H9 (cell line): ENCODE measurements at regions not wholly inside any gene's neighbourhood (a gene's known extent, or its start where the extent isn't known, plus 50 kb on each side); places are given as distances from the start of the nearest gene placed in this dataset.

Experiments
- DNase-seq: peaks from one replicate; pipeline ENCODE4 v3.0.0-alpha.2; 2017
- H2AFZ ChIP-seq: one replicate; pipeline ENCODE4 v1.6.1; 2013; ENCODE audit warnings: mild to moderate bottlenecking, low read length, control low read depth, moderate library complexity
- H2AK5ac ChIP-seq: 2 replicates; pipeline ENCODE4 v1.6.1; 2013; ENCODE audit warnings: low read length, control low read depth, mixed read lengths; ENCODE audit not compliant: insufficient read length
- H2BK120ac ChIP-seq: one replicate; pipeline ENCODE4 v1.6.1; 2013; ENCODE audit warnings: low read depth, mild to moderate bottlenecking, low read length, control low read depth, inconsistent platforms; ENCODE audit not compliant: poor library complexity, severe bottlenecking
- H2BK12ac ChIP-seq: 2 replicates; pipeline ENCODE4 v1.6.1; 2013; ENCODE audit warnings: low read length, control low read depth, mixed read lengths, low read depth; ENCODE audit not compliant: insufficient read length
- H2BK15ac ChIP-seq: 2 replicates; pipeline ENCODE4 v1.6.1; 2013; ENCODE audit warnings: low read depth, low read length, control low read depth
- H2BK20ac ChIP-seq: one replicate; pipeline ENCODE4 v1.6.1; 2013; ENCODE audit warnings: low read depth, mild to moderate bottlenecking, low read length, control low read depth, inconsistent platforms; ENCODE audit not compliant: poor library complexity, severe bottlenecking
- H2BK5ac ChIP-seq: 2 replicates; pipeline ENCODE4 v1.6.1; 2013; ENCODE audit warnings: low read length, control low read depth, mixed read lengths; ENCODE audit not compliant: insufficient read length
- H3K14ac ChIP-seq: 2 replicates; pipeline ENCODE4 v1.6.1; 2013; ENCODE audit warnings: low read length, control low read depth; ENCODE audit not compliant: insufficient read depth
- H3K18ac ChIP-seq: 2 replicates; pipeline ENCODE4 v1.6.1; 2013; ENCODE audit warnings: low read depth, mild to moderate bottlenecking, mixed read lengths, low read length, control low read depth; ENCODE audit not compliant: insufficient read length
- H3K23ac ChIP-seq: 2 replicates; pipeline ENCODE4 v1.6.1; 2013; ENCODE audit warnings: low read length, control low read depth, mixed read lengths, low read depth; ENCODE audit not compliant: insufficient read length
- H3K23me2 ChIP-seq: 2 replicates; pipeline ENCODE4 v1.6.1; 2013; ENCODE audit warnings: low read depth, mild to moderate bottlenecking, mixed read lengths, low read length, control low read depth; ENCODE audit not compliant: insufficient read length, poor library complexity, severe bottlenecking
- H3K27ac ChIP-seq: 2 replicates; pipeline ENCODE4 v1.5.1; 2013; ENCODE audit warnings: low read length, control low read depth, mixed read lengths, low read depth; ENCODE audit not compliant: insufficient read length
- H3K27me3 ChIP-seq: 2 replicates; pipeline ENCODE4 v1.6.1; 2013; ENCODE audit warnings: low read length, control low read depth, inconsistent platforms; ENCODE audit not compliant: insufficient read depth
- H3K4ac ChIP-seq: 2 replicates; pipeline ENCODE4 v1.6.1; 2013; ENCODE audit warnings: low read depth, mild to moderate bottlenecking, control low read depth, inconsistent platforms, low read length, moderate library complexity
- H3K4me1 ChIP-seq: 2 replicates; pipeline ENCODE4 v1.6.1; 2013; ENCODE audit warnings: low read length, control low read depth, inconsistent platforms; ENCODE audit not compliant: insufficient read depth
- H3K4me2 ChIP-seq: 2 replicates; pipeline ENCODE4 v1.6.1; 2013; ENCODE audit warnings: low read length, control low read depth, mixed read lengths; ENCODE audit not compliant: insufficient read length, insufficient read depth
- H3K56ac ChIP-seq: 2 replicates; pipeline ENCODE4 v1.6.1; 2013; ENCODE audit warnings: low read depth, mild to moderate bottlenecking, mixed read lengths, low read length, control low read depth; ENCODE audit not compliant: insufficient read length
- H3K79me1 ChIP-seq: 2 replicates; pipeline ENCODE4 v1.6.1; 2013; ENCODE audit warnings: low read depth, mild to moderate bottlenecking, moderate library complexity, low read length, control low read depth, inconsistent platforms; ENCODE audit not compliant: insufficient read depth, poor library complexity, severe bottlenecking
- H3K79me2 ChIP-seq: 2 replicates; pipeline ENCODE4 v1.6.1; 2013; ENCODE audit warnings: low read length, control low read depth, inconsistent platforms; ENCODE audit not compliant: insufficient read depth
- H3K9ac ChIP-seq: 2 replicates; pipeline ENCODE4 v1.6.1; 2013; ENCODE audit warnings: low read length, control low read depth, mixed read lengths; ENCODE audit not compliant: insufficient read length; ENCODE audit errors: extremely low read depth
- H3K9me3 ChIP-seq: one replicate; pipeline ENCODE4 v1.6.1; 2013; ENCODE audit warnings: low read depth, low read length, inconsistent platforms; ENCODE audit not compliant: control insufficient read depth
- H3T11ph ChIP-seq: one replicate; pipeline ENCODE4 v1.6.1; 2013; ENCODE audit warnings: mild to moderate bottlenecking, low read length, control low read depth, inconsistent platforms
- H4K20me1 ChIP-seq: one replicate; pipeline ENCODE4 v1.6.1; 2013; ENCODE audit not compliant: control insufficient read depth, insufficient read length, insufficient read depth
- H4K5ac ChIP-seq: 2 replicates; pipeline ENCODE4 v1.6.1; 2013; ENCODE audit warnings: low read depth, mild to moderate bottlenecking, mixed read lengths, low read length, control low read depth; ENCODE audit not compliant: insufficient read length
- H4K8ac ChIP-seq: replicated peaks from 2 replicates; pipeline ENCODE4 v1.6.1; 2013; ENCODE audit warnings: low read length, control low read depth, mixed read lengths, low read depth; ENCODE audit not compliant: insufficient read length
- H4K91ac ChIP-seq: 2 replicates; pipeline ENCODE4 v1.6.1; 2013; ENCODE audit warnings: low read depth, mild to moderate bottlenecking, moderate library complexity, mixed read lengths, low read length, control low read depth; ENCODE audit not compliant: insufficient read length
- H3K27ac Mint-ChIP-seq, 3 experiments: 2 replicates in 2 of 3; 3 replicates in 1 of 3; pipeline ENCODE4 v1.8.0; 2020 to 2021; ENCODE audit warnings: mixed read lengths in 3 of 3, mild to moderate bottlenecking in 1 of 3, moderate library complexity in 1 of 3
- H3K27me3 Mint-ChIP-seq: 2 replicates; pipeline ENCODE4 v1.8.0; 2021; ENCODE audit warnings: low read depth, mild to moderate bottlenecking, moderate library complexity, mixed read lengths
- H3K36me3 Mint-ChIP-seq, 3 experiments: 2 replicates in 2 of 3; 3 replicates in 1 of 3; pipeline ENCODE4 v1.8.0; 2020 to 2021; ENCODE audit warnings: low read depth in 3 of 3, mixed read lengths in 3 of 3; ENCODE audit not compliant: insufficient read depth in 1 of 3
- H3K4me1 Mint-ChIP-seq, 2 experiments: 2 replicates each; pipeline ENCODE4 v1.8.0; 2020; ENCODE audit warnings: mixed read lengths in 2 of 2
- H3K4me3 Mint-ChIP-seq, 2 experiments: 2 replicates in 1 of 2; 3 replicates in 1 of 2; pipeline ENCODE4 v1.8.0; 2020 to 2021; ENCODE audit warnings: mild to moderate bottlenecking in 2 of 2, mixed read lengths in 2 of 2, moderate library complexity in 1 of 2
- H3K9me3 Mint-ChIP-seq, 2 experiments: 2 replicates in 1 of 2; 3 replicates in 1 of 2; pipeline ENCODE4 v1.8.0; 2020; ENCODE audit warnings: mild to moderate bottlenecking in 2 of 2, mixed read lengths in 2 of 2, moderate library complexity in 1 of 2
- CTCF ChIP-seq: fragments of 200-600 bp; sonication (generic); conservative IDR thresholded peaks from 3 replicates; pipeline ENCODE4 v1.8.0; 2021; ENCODE audit warnings: antibody characterized with exemption, mild to moderate bottlenecking
- WGBS: extraction: QIAGEN DNeasy Blood & Tissue Kit; methylation state at CpG from one replicate; pipeline ENCODE4 v1.1.7; 2013; ENCODE audit warnings: missing lambda C conversion rate, low lambda C conversion rate, mixed read lengths; ENCODE audit not compliant: insufficient read length; ENCODE audit errors: extremely low coverage; 5-methylcytosine and 5-hydroxymethylcytosine counted together

GRCh38 chr6:37114612-37115011 is 55.3 kb upstream of the PIM1 start:
- H3K27me3 Mint-ChIP-seq = no peaks in the 10 kb centered on the region
- TF ChIP-seq CTCF = no peak
- H3K9me3 ChIP-seq = no peaks in the 10 kb centered on the region
- H3K4me2 ChIP-seq = no peak overlapping the region
- H3K27me3 ChIP-seq = no peaks in the 10 kb centered on the region
- H3K23ac ChIP-seq = no peak overlapping the region
- no peak overlapping the region for H3K4me3 Mint-ChIP-seq
- H3K4me1 Mint-ChIP-seq = peaks cover 4 to 7% of the 10 kb centered on the region in 2 experiments
- H2AK5ac ChIP-seq = no peak overlapping the region
- H3K9me3 Mint-ChIP-seq = no peaks in the 10 kb centered on the region
- H3K23me2 ChIP-seq = no peaks in the 10 kb centered on the region
- H3K4ac ChIP-seq = no peak overlapping the region
- H3T11ph ChIP-seq = no peak overlapping the region
- no peak overlapping the region for H4K91ac ChIP-seq
- WGBS = no CpG with 5 or more reads among the region's 4 CpGs
- no peak overlapping the region for H2BK12ac ChIP-seq
- H2BK15ac ChIP-seq = no peak overlapping the region
- H4K20me1 ChIP-seq = no peaks in the 10 kb centered on the region
- no peak overlapping the region for H4K8ac ChIP-seq
- H3K56ac ChIP-seq = no peak overlapping the region
- no peak overlapping the region for H3K27ac ChIP-seq
- no peak for DNase-seq
- H2BK120ac ChIP-seq = no peak overlapping the region
- H3K18ac ChIP-seq = no peak overlapping the region
- H2BK5ac ChIP-seq = no peak overlapping the region
- no peak overlapping the region for H2BK20ac ChIP-seq
- no peak overlapping the region for H2AFZ ChIP-seq
- no peak overlapping the region for H3K27ac Mint-ChIP-seq
- no peaks in the 10 kb centered on the region for H3K79me2 ChIP-seq
- H3K79me1 ChIP-seq = no peaks in the 10 kb centered on the region
- H3K36me3 Mint-ChIP-seq = peaks cover 26 to 57% (median 48%) of the 10 kb centered on the region in 3 experiments
- no peak overlapping the region for H4K5ac ChIP-seq
- no peak overlapping the region for H3K14ac ChIP-seq
- H3K4me1 ChIP-seq = no peaks in the 10 kb centered on the region
- no peak overlapping the region for H3K9ac ChIP-seq
